ENCODE measurements at regions not wholly inside any gene's neighbourhood (a gene's known extent, or its start where the extent isn't known, plus 50 kb on each side); places are given as distances from the start of the nearest gene placed in this dataset.

DNA sequence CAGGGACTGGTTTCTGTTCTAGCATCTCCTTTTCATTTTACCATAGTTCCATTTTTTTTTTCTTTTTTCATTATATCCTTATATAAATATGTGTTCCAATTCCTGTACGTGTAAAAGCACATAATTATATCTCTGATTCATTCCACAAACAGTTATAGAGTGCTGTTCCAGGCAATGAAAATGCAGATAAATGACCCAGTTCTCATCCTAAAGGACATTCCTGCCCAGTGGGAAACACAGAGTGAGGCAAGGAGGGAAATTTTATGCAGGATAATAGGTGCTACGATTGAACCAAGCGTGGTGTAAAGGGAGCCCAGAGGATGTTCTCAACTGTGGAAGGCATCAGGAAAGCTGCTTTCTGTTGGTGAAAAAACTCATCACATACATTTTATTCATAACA is 408.1 kb downstream of the GATA3 start:
- DNase-seq (ENCODE audit: low read depth in 1 of 2, low spot score in 1 of 2) = no peak

DNA sequence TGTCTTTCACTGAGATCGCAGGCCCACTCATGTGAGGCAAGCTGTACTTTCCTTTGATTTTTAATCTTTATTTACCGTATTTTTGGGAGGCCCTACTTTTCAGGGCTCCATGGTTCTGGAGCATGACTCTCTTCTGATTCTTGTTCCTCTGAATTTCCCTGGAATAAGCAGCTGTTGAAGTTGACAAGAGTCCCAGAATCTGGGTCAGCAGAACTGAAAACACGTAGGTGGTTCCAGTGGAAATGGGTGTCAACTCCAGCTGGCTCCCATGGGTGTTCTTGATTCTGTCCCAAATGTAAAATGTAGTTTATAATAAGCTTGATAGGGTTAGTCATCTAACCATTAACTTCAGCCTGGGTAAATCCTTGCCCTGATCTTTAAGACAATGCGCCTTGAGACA is 409.4 kb downstream of the GATA3 start:
- no peak for DNase-seq (ENCODE audit: low read depth in 1 of 2, low spot score in 1 of 2)

DNA sequence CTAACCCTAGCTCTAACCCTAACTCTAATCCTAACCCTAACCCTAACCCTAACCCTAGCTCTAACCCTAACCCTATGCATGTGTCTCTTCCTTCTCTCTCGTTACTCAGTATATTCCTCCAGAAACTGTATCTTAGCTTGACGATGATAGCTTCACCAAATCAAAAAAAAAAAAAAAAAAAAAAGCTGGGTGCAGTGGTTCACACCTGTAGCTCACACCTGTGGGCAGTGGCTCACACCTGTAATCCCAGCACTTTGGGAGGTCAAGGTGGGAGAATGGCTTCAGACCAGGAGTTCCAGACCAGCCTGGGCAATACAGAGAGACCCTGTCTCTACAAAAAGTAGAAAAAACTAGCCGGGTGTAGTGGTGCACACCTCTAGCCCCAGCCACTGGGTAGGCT is 414.0 kb downstream of the GATA3 start:
- no peak for DNase-seq (ENCODE audit: low read depth in 1 of 2, low spot score in 1 of 2)

DNA sequence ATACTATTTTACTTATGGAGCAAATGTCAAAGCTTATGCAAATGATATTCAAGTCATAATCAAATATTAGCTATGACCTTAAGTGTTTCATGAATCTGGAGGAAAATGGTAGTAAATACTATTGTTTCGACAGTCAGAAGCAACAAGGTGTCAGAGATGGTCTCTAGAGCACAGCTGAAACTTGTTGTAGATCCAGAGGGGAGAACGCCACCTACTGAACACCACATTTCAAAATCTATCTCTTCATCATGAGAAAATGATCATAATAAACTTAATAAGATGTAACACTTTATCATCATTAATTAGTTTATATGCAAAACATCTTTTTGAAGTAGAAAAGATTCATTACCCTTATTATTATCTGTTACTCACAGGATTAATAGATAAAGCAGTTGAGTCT is 418.7 kb downstream of the GATA3 start:
- no peak for DNase-seq (ENCODE audit: low read depth in 1 of 2, low spot score in 1 of 2)

DNA sequence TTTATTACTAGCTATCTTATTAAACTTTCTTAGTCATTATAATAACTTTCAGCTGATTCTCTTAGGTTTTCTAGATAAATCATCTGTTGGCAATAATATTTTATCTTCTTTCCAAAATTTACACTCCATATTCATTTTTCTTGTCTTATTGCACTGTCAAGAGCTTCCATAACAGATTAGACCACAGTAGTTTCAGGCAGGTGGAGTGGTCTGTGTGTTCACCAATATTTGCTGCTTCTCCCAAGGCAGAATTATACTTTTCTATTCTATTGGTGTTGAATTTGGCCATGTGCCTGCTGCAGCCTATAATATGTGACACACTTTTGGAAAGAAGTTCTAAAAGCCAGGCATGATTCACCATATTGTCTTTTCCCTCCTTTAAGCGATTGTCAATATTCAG is 422.8 kb downstream of the GATA3 start:
- no peak for DNase-seq (ENCODE audit: low read depth in 1 of 2, low spot score in 1 of 2)

DNA sequence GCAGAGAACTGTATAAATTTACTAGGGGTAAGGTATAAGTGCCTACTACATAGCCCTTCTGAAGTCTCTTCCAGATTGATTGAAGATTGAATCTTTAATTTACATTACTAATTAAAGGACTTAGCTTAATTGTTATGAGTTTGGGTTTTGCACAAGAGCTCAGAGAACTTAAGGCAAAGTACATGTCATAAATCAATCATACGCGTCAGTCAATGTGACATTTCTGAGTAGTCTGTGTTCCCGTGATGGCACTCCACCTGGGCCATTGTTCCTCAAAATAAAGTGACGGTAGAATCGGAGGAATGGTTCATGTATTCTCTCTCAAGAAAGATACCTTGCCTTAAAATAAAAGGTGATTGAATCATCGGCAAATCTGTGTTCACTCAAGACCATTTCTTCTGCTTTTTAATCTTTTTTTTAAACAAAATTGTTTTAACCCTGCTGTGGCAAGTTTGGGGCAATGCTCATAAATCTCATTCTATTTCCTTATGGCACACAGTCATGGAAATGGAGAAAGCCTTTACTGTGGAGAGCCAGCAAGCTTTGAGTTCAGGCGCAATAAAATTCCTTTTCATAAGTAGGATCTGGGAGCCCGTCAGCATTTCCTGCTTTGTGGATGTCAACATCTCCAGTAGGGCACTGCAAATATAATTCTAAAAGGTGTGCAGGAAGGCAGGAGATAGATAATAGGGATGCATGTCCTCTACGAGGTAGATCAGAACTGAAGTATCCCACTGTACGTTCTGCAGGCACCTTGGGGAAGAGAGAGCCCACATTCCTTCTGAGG is 427.4 kb downstream of the GATA3 start:
- DNase-seq (ENCODE audit: low read depth in 1 of 2, low spot score in 1 of 2) = no peak

DNA sequence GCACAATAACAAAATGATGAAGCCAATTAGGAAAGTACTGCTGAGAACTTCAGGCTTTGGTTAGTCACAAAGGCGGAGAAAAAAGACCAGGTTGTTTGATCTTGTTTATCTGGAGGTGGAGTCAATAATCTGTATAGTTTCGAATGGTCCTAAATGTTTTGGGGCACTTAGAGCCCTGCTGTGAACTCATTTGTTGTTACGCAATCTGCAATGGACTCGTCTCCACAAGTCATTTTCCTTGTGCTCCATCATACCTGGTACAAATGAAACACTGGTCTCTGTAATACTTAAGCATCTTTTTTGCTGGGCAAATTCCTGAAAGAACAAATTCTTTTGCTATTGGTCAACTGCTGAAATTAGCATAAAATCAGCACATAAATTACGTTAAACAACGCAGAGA is 430.5 kb downstream of the GATA3 start:
- DNase-seq (ENCODE audit: low read depth in 1 of 2, low spot score in 1 of 2) = no peak

DNA sequence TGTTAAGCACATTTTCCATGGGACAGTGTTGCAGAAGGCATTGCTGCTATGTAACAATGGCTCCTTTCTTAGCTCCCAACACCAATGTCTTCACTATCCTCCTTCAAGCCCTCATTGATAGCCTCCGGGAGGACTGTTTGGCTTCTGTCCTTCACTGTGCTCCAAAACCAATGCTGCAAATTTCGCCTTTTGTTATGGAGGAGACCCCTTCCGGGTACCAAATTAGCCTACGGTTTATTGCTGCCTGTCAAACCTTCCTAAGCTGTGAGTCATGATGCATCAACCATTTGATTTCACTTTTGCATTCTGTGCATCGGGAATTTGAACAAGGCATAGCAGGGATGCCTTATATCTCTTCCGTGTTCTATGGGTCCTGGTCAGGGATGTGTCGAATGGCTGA is 432.9 kb downstream of the GATA3 start:
- DNase-seq (ENCODE audit: low read depth in 1 of 2, low spot score in 1 of 2) = no peak

DNA sequence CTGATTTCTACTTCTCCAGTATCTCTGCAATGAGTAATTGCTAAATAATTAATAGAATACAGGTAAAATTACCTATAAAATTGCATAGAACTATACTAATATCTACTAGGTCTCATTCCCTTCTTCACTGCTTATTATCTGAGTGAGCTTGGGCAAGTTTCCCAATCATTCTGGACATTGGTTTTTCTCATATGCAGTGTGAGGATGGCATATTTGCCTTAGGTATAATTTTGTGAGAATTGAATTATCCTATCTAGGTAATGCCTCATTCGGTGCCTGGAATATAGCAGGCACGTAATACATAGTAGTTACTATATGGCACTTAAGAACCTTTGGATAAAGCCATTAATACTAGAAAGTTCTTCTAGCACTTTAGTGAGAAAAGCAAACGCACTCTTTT is 434.7 kb downstream of the GATA3 start:
- DNase-seq (ENCODE audit: low read depth in 1 of 2, low spot score in 1 of 2) = no peak

DNA sequence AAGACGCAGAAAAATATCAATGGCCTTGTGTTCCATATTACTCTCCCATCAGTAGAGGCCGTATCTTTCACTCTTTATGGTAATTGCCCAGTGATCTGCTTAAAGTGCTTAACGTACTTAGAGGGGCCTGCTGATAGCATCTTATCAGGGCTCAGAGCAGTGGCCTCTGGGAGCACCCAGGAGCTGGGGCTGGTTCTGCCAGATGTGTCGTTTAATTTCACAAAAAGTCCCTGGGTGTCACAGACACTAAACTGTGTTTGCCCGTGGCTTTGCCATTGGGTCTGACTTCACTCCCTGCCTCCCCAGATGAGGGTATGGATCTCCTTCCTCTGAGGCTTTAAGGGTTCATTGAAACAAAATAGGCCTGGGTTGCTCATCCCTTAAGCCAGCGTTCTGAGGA is 435.3 kb downstream of the GATA3 start:
- DNase-seq (ENCODE audit: low read depth in 1 of 2, low spot score in 1 of 2) = no peak

DNA sequence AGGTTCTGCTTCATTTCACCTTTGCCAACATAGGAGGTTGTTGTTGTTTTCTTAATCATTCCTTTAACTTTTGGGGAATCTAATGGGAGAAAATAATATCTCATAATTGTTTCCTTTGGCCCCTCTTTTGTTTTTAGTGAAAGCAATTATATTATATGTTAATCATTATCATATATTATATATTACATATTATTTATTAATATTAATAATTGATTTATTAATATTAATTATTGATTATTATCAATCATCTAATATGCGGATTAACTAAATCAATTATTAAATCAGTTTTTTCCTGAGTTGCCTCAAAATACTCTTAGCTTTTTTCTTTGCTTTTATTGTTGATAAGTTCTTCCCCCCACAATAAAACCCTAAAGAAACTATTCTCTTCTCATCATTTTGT is 443.8 kb downstream of the GATA3 start:
- DNase-seq (ENCODE audit: low read depth in 1 of 2, low spot score in 1 of 2) = no peak

DNA sequence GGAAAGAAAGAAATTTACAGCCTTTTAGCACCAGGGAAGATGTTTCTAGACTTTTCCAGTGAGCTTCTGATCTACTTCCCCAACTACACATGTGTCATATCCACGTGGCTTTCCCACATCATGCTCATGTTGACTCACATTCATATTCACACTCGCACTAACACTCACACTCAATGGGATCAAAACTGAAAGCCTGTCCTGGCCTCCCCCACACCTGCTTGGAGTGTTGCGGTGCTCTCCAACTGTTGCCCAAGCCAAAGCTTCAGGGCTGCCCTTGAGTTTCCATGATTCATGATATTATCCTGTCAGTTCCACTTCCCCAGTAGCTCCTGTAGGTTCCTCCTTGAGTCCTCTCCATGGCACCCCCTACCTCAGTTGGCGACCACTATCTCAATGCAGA is 444.4 kb downstream of the GATA3 start:
- peak in 1 of 2 donors; percentile 6 for DNase-seq (ENCODE audit: low read depth in 1 of 2, low spot score in 1 of 2)

DNA sequence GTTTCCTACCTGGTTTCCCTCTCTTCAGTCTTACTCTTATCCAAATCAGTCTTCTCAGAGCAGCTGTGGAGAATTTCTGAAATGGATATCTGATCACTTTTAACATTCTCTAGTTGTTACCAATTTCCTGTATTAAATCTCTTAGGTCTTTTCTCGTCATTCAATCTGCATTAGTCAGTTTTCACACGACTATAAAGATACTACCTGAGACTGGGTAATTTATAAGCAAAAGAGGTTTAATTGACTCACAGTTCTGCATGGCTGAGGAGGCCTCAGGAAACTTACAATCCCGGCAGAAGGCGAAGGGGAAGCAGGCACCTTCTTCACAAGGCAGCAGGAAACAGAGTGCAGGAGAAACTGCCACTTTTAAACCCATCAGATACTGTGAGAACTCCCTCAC is 444.8 kb downstream of the GATA3 start:
- DNase-seq (ENCODE audit: low read depth in 1 of 2, low spot score in 1 of 2) = no peak

DNA sequence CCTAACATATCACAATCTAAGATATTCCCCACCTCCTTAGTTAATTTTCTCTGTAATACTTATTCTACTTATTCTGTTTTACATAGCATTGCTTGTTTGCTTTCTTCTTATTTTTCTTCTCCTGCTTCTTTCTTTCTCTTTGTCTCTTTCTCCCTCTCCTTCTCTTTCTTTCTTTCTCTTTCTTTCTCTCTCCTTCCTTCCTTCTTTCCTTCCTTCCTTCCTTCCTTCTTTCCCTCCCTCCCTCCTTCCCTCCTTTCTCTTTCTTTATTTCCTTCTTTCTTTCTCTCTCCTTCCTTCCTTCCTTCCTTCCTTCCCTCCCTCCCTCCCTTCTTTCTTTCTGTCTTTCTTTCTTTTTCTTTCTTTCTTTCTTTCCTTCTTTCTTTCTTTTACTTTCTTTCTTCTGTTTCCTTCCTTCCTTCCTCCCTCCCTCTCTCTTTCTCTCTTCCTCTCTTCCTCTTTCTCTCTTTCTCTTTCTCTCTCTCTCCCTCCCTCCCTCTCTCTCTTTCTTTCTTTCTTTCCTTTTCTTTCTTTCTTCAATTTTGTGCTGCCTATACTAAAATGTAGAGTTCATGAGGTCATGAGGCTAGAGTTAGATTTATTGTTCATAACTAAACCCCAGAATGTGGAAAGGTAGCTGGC is 445.4 kb downstream of the GATA3 start:
- no peak for DNase-seq (ENCODE audit: low read depth in 1 of 2, low spot score in 1 of 2)

DNA sequence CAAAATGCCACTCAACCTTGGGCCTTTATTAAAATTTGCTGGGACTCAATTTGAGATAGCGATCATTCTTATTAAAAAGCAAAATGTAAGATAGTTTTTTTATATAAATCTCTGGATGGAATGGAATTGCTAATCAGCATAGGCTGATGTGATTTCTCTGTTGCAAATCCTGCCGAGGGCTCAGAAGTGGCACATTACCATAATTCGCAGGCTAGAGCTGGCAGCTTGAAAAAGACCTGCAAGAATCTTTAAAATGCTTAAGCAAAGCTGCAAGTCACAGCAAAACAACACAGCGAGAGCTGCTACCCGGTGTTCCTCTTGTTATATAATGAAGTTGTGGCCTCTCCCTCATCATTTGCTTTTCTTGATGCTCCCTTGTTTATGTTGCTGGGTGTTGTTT is 448.1 kb downstream of the GATA3 start:
- no peak for DNase-seq (ENCODE audit: low read depth in 1 of 2, low spot score in 1 of 2)

DNA sequence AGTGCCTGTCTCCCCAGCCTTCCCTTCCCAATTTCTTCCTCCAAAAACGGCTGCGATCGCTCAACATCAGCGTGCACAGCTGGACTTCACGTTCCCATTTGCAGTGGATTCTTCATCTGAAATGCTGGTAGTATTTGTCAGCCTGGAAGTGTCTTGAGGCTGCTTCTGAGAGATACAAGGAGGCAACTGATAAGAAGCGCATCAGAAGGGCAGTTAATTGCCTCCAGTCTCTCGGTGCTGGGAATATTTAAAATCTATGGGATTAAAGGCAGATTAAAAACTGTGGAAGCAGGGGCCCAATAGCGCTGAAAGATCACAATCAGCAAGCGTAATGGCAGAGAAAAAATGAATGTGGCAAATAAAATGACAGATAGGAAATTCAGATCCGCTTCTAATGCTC is 450.0 kb downstream of the GATA3 start:
- no peak for DNase-seq (ENCODE audit: low read depth in 1 of 2, low spot score in 1 of 2)

DNA sequence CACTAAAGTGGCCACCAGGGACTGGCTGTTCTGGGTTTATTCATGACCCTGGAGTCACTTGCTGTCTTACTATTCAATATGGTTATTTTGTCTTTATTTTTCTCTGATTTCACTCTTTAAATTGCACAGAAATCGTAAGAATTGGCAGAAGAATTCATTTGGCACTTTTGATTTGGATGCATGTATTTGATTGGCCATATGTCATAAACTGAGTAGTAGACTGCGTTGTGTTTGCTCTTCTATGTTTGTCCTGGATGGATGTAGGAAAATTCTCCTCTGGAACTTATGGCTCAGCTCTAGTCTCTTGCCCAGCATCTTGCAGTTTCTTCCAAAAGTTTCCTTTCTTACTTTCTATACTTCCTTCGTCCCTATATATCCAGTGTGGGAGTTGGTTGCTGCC is 452.7 kb downstream of the GATA3 start:
- no peak for DNase-seq (ENCODE audit: low read depth in 1 of 2, low spot score in 1 of 2)

DNA sequence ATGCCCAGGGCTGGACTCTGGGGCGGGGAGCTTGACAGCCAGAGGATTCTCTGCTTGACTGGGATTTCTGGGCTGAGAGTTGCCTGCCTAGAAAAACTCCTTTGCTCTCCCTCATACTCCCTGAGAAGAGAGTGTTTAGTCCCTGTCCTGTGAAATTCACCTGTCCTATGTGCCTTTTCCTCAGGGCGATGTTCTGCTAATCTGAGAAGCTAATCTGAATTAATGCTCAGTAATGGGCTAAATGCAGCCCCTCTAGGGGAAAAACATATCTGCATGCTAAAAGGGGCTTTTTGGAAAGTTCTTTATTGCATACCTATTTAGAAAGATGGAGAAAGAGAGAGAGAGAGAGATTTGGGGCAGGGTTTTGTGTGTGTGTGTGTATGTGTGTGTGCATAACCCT is 454.4 kb downstream of the GATA3 start:
- no peak for DNase-seq (ENCODE audit: low read depth in 1 of 2, low spot score in 1 of 2)

DNA sequence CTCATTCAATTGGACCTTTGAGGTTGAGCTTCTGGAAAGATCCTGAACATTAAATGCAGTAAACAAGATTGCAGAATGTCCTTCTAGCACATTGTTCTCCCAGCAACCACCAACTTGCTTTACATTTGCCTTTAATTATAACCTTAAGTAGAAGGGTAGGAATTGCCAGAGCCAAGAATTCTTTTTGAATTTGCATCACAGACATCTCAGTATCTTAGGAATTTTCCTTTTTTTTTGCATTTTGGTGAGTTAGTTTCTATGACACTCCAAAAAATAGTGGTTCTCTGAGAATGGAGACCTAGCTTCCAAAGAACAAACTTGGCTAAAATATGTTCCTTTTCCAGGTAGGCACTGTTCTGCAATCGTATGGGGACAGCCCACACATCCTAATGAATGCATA is 456.0 kb downstream of the GATA3 start:
- DNase-seq (ENCODE audit: low read depth in 1 of 2, low spot score in 1 of 2) = no peak

DNA sequence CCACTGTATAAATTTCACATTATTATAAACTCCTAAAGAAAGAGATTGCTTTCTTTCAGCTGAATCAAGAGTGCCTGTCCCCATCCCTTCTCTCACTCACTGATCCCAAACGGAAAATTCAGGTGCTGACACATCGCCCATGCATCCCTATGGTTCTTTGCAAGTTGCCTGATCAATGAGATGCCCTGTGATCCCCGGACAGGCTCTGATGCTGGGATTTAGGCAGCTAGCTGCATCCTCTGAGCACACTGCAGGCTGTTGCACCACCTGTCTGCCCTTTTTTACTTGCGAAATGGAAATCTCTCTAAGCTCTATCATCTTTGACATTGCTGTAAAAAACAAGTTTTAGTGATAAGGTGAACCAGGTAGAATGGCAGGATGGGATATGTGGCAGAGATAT is 456.5 kb downstream of the GATA3 start:
- DNase-seq (ENCODE audit: low read depth in 1 of 2, low spot score in 1 of 2) = no peak

DNA sequence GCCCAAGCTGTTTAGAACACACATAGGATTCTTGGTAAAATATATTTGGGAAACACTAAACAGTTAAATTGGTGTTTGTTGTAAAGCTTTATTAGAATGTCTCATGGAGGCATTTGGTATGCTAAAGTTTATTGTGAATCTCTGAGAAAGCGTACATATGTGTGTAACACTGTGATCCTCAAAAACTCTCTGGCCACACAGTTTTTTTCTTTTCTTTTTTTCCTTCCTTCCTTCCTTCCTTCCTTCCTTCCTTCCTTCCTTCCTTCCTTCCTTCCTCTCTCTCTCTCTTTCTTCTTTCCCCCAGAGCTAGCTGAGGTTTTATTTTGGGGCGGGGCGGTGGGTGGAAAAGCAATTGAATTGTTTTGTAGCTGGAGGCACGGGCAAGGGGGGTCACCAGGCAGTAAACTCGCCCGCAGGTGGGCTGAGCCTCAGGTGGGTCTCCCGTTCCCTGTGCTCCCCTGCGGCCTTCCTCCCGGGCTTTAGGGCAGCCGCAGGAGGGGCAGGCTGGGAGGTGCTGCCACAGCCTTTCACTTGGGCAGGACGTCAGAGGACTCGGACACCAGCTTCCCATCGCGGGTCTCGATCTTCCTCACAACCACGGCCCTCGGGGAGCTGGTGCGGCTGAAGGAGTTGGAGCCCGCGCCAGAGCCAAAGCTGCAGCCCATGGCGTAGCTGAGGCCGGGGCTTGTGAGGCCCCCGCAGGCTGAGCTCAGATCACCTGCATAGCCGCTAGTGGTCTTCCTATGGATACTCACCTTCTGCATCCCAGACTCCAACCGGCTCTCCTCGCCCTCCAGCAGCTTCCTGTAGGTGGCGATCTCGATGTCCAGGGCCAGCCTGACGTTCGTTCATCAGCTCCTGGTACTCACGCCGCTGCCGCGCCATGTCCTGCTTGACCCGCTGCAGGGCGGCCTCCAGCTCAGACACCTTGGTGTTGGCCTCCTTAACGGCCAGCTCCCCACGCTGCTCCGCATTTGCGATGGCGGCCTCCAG is 459.0 kb downstream of the GATA3 start:
- DNase-seq (ENCODE audit: low read depth in 1 of 2, low spot score in 1 of 2) = no peak

DNA sequence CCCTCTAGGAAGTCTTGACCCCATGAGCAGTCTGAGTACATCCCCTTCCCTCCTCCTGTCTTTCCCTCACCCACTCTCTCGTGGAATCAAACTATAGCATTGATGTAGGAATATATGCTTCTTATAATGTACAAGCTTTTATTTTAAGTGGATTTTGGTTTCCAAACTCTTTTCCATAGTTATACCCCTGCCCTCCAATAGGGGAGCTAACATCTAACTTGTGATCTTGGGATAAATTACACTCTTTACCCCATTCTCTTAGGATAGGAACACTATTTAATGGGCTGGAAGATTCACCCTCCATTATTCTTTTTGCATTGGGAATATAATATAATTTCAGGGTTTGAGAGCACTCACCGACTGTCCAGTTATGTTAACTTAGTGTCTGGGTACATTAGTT is 465.9 kb downstream of the GATA3 start:
- no peak for DNase-seq (ENCODE audit: low read depth in 1 of 2, low spot score in 1 of 2)
